MCF 10A (cell line): ENCODE measurements at regions not wholly inside any gene's neighbourhood (a gene's known extent, or its start where the extent isn't known, plus 50 kb on each side); places are given as distances from the start of the nearest gene placed in this dataset.

Source experiments
- BruUV-seq: library from RNA; stranded (reverse); fragments of 400-500 nt; replicated peaks from 2 replicates; lab custom pipeline; 2021; lab: Mats Ljungman, UMichigan
- CTCF ChIA-PET: fragments of 300-600 bp; sonication (Branson Sonifier 250); formaldehyde crosslinking; extraction: SDS; loops from one replicate; lab custom pipeline; 2021; ENCODE audit warnings: antibody characterized with exemption, inconsistent platforms; lab: Yijun Ruan, JAX
- POLR2A ChIA-PET: fragments of 300-600, 350-650 bp; sonication (Branson Sonifier 250); formaldehyde crosslinking; extraction: SDS; loops from one replicate; lab custom pipeline; 2020; ENCODE audit warnings: antibody characterized with exemption, inconsistent platforms; lab: Yijun Ruan, JAX
- DNase-seq: peaks from one replicate; pipeline ENCODE4 v3.0.0-alpha.2; 2018; ENCODE audit not compliant: unreplicated experiment
- H3K27ac Mint-ChIP-seq: one replicate; pipeline ENCODE4 v1.8.0; 2022; ENCODE audit warnings: mild to moderate bottlenecking, low read depth, mixed read lengths; ENCODE audit not compliant: unreplicated experiment
- H3K27me3 Mint-ChIP-seq: one replicate; pipeline ENCODE4 v1.8.0; 2022; ENCODE audit warnings: mixed read lengths; ENCODE audit not compliant: insufficient read depth, unreplicated experiment
- H3K36me3 Mint-ChIP-seq: one replicate; pipeline ENCODE4 v1.8.0; 2022; ENCODE audit warnings: mild to moderate bottlenecking, moderate library complexity, mixed read lengths; ENCODE audit not compliant: insufficient read depth, unreplicated experiment
- H3K4me1 Mint-ChIP-seq: one replicate; pipeline ENCODE4 v1.8.0; 2022; ENCODE audit warnings: mixed read lengths; ENCODE audit not compliant: insufficient read depth, unreplicated experiment
- H3K4me3 Mint-ChIP-seq: one replicate; pipeline ENCODE4 v1.8.0; 2022; ENCODE audit warnings: mild to moderate bottlenecking, moderate library complexity, mixed read lengths; ENCODE audit not compliant: unreplicated experiment
- H3K9me3 Mint-ChIP-seq: one replicate; pipeline ENCODE4 v1.8.0; 2022; ENCODE audit warnings: mixed read lengths; ENCODE audit not compliant: unreplicated experiment
- intact Hi-C: fragments of 100-400 bp; cut with micrococcal nuclease; formaldehyde crosslinking; loops from 2 replicates; pipeline ENCODE4 v1.14.1; 2022
- TF ChIP-seq, protein P1 (sequence below): fragments of 200-600 bp; IDR thresholded peaks from one replicate; pipeline ENCODE4 v1.8.0; 2022; ENCODE audit warnings: antibody characterized with exemption, mild to moderate bottlenecking; ENCODE audit not compliant: unreplicated experiment

DNA sequence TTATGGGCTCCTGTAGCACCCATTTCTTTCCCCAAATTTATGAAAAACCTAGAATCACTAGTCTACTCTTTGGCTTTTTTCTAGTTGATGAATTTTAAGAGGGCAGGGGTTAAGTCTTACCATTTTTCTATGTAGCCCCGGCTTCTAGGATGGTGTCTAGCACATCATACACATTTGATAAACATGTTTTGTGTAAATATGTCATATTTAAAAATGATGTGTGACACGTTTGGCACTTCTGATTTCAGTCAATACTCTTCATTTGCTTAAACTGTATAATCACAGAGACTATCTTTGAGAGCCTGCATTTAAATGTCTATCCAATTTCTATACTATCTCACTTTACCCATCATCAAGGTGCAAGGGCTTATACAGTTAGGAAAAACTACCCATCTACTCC, 331.1 kb downstream of the TDRD15 start:
- ChIA-PET CTCF (no interaction called here), POLR2A (interaction anchor here (1.1 kb wide), 1 partner anchor 52 kb away, joined by 5 read pairs; no protein-coding TSS in a partner anchor)
- intact Hi-C loops, result no loop called here
- no peaks in the 10 kb centered on the region for H3K36me3 Mint-ChIP-seq
- no peak overlapping the region for H3K27ac Mint-ChIP-seq
- peaks cover 10% of the 10 kb centered on the region for H3K27me3 Mint-ChIP-seq
- BruUV-seq, result no TSS peak
- H3K4me3 Mint-ChIP-seq, result no peak overlapping the region
- H3K4me1 Mint-ChIP-seq, result no peaks in the 10 kb centered on the region
- TF ChIP-seq, protein P1, sequence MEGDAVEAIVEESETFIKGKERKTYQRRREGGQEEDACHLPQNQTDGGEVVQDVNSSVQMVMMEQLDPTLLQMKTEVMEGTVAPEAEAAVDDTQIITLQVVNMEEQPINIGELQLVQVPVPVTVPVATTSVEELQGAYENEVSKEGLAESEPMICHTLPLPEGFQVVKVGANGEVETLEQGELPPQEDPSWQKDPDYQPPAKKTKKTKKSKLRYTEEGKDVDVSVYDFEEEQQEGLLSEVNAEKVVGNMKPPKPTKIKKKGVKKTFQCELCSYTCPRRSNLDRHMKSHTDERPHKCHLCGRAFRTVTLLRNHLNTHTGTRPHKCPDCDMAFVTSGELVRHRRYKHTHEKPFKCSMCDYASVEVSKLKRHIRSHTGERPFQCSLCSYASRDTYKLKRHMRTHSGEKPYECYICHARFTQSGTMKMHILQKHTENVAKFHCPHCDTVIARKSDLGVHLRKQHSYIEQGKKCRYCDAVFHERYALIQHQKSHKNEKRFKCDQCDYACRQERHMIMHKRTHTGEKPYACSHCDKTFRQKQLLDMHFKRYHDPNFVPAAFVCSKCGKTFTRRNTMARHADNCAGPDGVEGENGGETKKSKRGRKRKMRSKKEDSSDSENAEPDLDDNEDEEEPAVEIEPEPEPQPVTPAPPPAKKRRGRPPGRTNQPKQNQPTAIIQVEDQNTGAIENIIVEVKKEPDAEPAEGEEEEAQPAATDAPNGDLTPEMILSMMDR, result no peak
- no peaks in the 10 kb centered on the region for H3K9me3 Mint-ChIP-seq
- DNase-seq, result no peak

DNA sequence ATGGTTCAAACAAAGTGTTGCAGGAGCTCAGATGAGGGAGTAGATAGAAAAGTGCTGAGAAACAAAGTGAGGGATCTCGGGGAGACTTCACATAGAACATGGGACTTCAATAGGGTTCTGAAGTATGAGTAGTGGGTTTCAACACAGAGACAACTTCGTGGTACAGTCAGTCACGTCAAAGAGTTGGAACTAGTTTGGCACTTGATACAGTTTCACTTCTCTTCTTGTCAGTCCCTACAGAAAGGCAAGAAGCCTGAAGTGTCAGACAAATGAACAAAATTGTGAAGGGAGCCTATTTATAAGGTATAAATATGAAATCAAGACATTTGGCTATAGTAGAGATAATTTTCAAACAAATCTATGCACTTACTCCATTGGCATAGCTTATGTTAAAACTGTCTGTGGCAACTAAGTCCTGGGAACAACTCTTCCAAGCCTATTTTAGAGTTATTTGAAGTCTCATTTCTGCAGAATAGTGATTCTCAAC, 338.0 kb downstream of the TDRD15 start:
- CTCF ChIA-PET, result no interaction called here
- Mint-ChIP-seq H3K4me1 (no peaks in the 10 kb centered on the region), H3K4me3 (no peak overlapping the region), H3K9me3 (no peaks in the 10 kb centered on the region), H3K36me3 (no peaks in the 10 kb centered on the region), H3K27ac (no peak overlapping the region), H3K27me3 (no peaks in the 10 kb centered on the region)
- intact Hi-C loops, result no loop called here
- POLR2A ChIA-PET, result no interaction called here
- BruUV-seq, result no TSS peak
- TF ChIP-seq, protein P1, result no peak
- DNase-seq, result no peak

DNA sequence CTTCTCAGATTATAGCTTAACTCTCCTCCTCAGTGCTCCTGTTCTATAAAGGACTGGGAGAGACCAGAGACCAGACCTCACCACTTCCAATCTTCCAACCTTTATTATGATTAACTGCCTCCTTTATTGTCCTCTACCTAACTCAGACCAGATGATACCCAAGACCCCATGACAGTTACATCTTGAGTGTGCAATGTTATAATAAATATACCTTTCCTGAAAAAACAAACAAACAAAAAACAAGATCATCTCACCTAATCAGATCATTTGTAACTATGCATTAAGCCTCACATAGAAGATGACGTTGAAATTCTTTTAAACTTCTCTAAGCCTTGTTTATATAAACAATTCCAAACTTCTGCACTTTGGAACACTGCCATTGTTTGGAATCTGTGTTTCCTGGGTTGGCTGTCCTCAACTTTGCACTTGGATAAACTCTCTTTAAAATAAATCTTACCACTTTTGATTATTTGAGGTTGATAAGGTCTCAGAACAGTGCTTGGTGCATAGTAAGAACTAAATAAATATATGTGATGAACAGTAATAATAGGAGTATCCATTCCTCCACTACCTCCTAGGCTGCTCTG, 342.7 kb downstream of the TDRD15 start:
- no TSS peak for BruUV-seq
- POLR2A ChIA-PET, result no interaction called here
- intact Hi-C loops, result no loop called here

DNA sequence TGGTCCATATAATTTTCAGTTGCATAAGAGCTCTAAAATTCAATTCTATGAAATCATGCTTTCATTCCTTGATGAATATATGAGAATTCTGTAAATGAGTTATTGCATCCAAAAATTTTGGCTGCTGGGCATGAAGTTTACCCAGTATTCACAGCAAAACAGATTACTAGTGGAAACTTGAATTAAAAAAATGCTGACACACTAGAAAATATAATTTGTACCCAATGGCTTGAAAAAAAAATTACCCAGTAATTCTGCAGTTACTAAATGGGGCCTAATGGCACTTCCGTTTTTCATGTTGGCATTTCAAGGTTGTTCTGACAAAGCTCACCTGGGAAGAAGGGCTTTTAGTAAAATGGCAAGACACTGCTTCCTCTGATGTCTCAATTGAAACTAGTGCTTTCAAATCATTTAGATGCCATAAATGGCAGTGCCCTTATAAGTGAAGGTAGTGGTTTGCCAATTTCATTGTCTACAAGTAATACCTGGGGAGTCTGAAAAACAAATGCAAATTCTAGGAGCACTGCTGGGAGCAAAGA, 343.6 kb downstream of the TDRD15 start:
- H3K4me3 Mint-ChIP-seq, result no peak overlapping the region
- peaks cover 14% of the 10 kb centered on the region for H3K4me1 Mint-ChIP-seq
- H3K27me3 Mint-ChIP-seq, result no peaks in the 10 kb centered on the region
- H3K27ac Mint-ChIP-seq, result no peak overlapping the region
- ChIA-PET POLR2A (no interaction called here), CTCF (no interaction called here)
- DNase-seq, result no peak
- H3K9me3 Mint-ChIP-seq, result no peaks in the 10 kb centered on the region
- no peaks in the 10 kb centered on the region for H3K36me3 Mint-ChIP-seq
- intact Hi-C loops, result no loop called here
- TF ChIP-seq, protein P1, result no peak
- BruUV-seq, result no TSS peak

More for the DNA sequence above, 342.7 kb downstream of the TDRD15 start:
- H3K4me1 Mint-ChIP-seq, result peaks cover 14% of the 10 kb centered on the region
- H3K27me3 Mint-ChIP-seq, result no peaks in the 10 kb centered on the region
- H3K36me3 Mint-ChIP-seq, result no peaks in the 10 kb centered on the region
- TF ChIP-seq, protein P1, result no peak
- no peak overlapping the region for H3K27ac Mint-ChIP-seq
- no peaks in the 10 kb centered on the region for H3K9me3 Mint-ChIP-seq
- CTCF ChIA-PET, result no interaction called here
- H3K4me3 Mint-ChIP-seq, result no peak overlapping the region
- DNase-seq, result no peak
